GM12878 (cell line): ENCODE measurements at regions not wholly inside any gene's neighbourhood (a gene's known extent, or its start where the extent isn't known, plus 50 kb on each side); places are given as distances from the start of the nearest gene placed in this dataset.

ENCODE experiments used
- ATAC-seq: fragments of 200-7000 bp; cut with Tn5 transposase; 3 replicates; pipeline ENCODE4 v1.9.1; 2020; ENCODE audit warnings: mild to moderate bottlenecking, moderate library complexity
- BruUV-seq: library from RNA; stranded (reverse); fragments of 400-500 nt; replicated peaks from 2 replicates; lab custom pipeline; 2021; lab: Mats Ljungman, UMichigan
- CTCF ChIA-PET: fragments of 300-600 bp; sonication (Branson Sonifier 250); formaldehyde crosslinking; extraction: SDS; loops from one replicate; lab custom pipeline; 2021; ENCODE audit warnings: inconsistent platforms; lab: Yijun Ruan, JAX
- POLR2A ChIA-PET: fragments of 350-600 bp; formaldehyde crosslinking; extraction: SDS; loops from one replicate; lab custom pipeline; 2021; ENCODE audit warnings: inconsistent platforms; lab: Charles Lee
- RAD21 ChIA-PET: fragments of 300-600 bp; sonication (Branson Sonifier 250); formaldehyde crosslinking; loops from one replicate; lab custom pipeline; 2023; ENCODE audit warnings: antibody characterized with exemption; ENCODE audit not compliant: unreplicated experiment; lab: Charles Lee
- SMC1A ChIA-PET: fragments of 300-600 bp; sonication (Branson Sonifier 250); formaldehyde crosslinking; loops from one replicate; lab custom pipeline; 2023; ENCODE audit not compliant: unreplicated experiment, uncharacterized antibody; lab: Charles Lee
- DNase-seq: peaks from one replicate; pipeline ENCODE4 v3.0.0-alpha.2; 2011; ENCODE audit warnings: low read depth, low spot score
- FAIRE-seq: peaks from 3 replicates; lab custom pipeline; 2011; peaks lifted over from hg19 to GRCh38; lab: Jason Lieb, UNC
- H2AFZ ChIP-seq: 2 replicates; pipeline ENCODE4 v1.6.0; 2011; ENCODE audit warnings: low read depth, low read length, control low read depth; ENCODE audit not compliant: control insufficient read depth
- H3K27ac ChIP-seq: 2 replicates; pipeline ENCODE4 v1.5.1; 2011; ENCODE audit warnings: control low read depth; ENCODE audit not compliant: control insufficient read depth, insufficient read depth
- H3K27me3 ChIP-seq, 2 experiments: replicated peaks in 1 of 2; 2 replicates each; pipeline versions ENCODE4 v1.6.0 to v1.6.1; 2011; ENCODE audit warnings: low read length in 1 of 2; ENCODE audit not compliant: control insufficient read depth in 2 of 2, insufficient read depth in 2 of 2
- H3K36me3 ChIP-seq, 2 experiments: 2 replicates each; pipeline ENCODE4 v1.5.1; 2011; ENCODE audit warnings: low read length in 1 of 2; ENCODE audit not compliant: control insufficient read depth in 2 of 2, insufficient read depth in 2 of 2
- H3K4me1 ChIP-seq: 2 replicates; pipeline ENCODE4 v1.6.1; 2011; ENCODE audit warnings: mild to moderate bottlenecking, low read length, moderate library complexity, mixed read lengths; ENCODE audit not compliant: control insufficient read depth, insufficient read depth
- H3K4me2 ChIP-seq: 2 replicates; pipeline ENCODE4 v1.6.0; 2011; ENCODE audit warnings: control low read depth; ENCODE audit not compliant: control insufficient read depth, insufficient read depth
- H3K4me3 ChIP-seq: fragments of 200-600 bp; sonication (generic); 2 replicates; pipeline ENCODE4 v1.5.1; 2016
- H3K79me2 ChIP-seq: 2 replicates; pipeline ENCODE4 v1.6.0; 2011; ENCODE audit warnings: low read length; ENCODE audit not compliant: control insufficient read depth, insufficient read depth
- H3K9ac ChIP-seq: 2 replicates; pipeline ENCODE4 v1.8.0; 2011; ENCODE audit warnings: low read length, control low read depth, mixed read lengths; ENCODE audit not compliant: control insufficient read depth, insufficient read depth
- H3K9me3 ChIP-seq: replicated peaks from 3 replicates; pipeline ENCODE4 v1.5.1; 2011; ENCODE audit warnings: mild to moderate bottlenecking, low read length; ENCODE audit not compliant: control insufficient read depth, insufficient read depth
- H4K20me1 ChIP-seq: 2 replicates; pipeline ENCODE4 v1.6.0; 2011; ENCODE audit not compliant: control insufficient read depth, insufficient read depth
- NFIC ChIP-seq: IDR thresholded peaks from 2 replicates; pipeline ENCODE4 v1.6.1; 2012; ENCODE audit warnings: low read depth, mild to moderate bottlenecking, inconsistent platforms, low read length, moderate library complexity
- SUPT20H ChIP-seq: IDR thresholded peaks from 2 replicates; pipeline ENCODE4 v1.6.1; 2011; ENCODE audit warnings: low read depth, mild to moderate bottlenecking, low read length, moderate library complexity, borderline replicate concordance; ENCODE audit not compliant: control insufficient read depth
- WGBS: methylation state at CpG from one replicate; pipeline ENCODE4 v1.1.6; 2016; ENCODE audit warnings: low lambda C conversion rate; ENCODE audit not compliant: insufficient replicate concordance, insufficient coverage; ENCODE audit errors: missing lambda C conversion rate; 5-methylcytosine and 5-hydroxymethylcytosine counted together
- in situ Hi-C: fragments of 300-500 bp; cut with MboI; formaldehyde crosslinking; loops from 9 replicates; pipeline ENCODE4 v1.14.3; 2018; ENCODE audit warnings: mixed read lengths
- intact Hi-C: fragments of 100-400 bp; cut with micrococcal nuclease; formaldehyde crosslinking; loops from one replicate; pipeline ENCODE4 v1.14.2; 2022; ENCODE audit not compliant: unreplicated experiment
- TF ChIP-seq, protein P1 (sequence below): fragments of 450-650 bp; IDR thresholded peaks from 2 replicates; pipeline ENCODE4 v1.6.1; 2016; ENCODE audit warnings: mild to moderate bottlenecking, moderate library complexity, borderline replicate concordance
- TF ChIP-seq, protein P2 (sequence below): fragments of 450-650 bp; IDR thresholded peaks from 2 replicates; pipeline ENCODE4 v1.6.1; 2017; ENCODE audit warnings: mild to moderate bottlenecking, moderate library complexity

DNA sequence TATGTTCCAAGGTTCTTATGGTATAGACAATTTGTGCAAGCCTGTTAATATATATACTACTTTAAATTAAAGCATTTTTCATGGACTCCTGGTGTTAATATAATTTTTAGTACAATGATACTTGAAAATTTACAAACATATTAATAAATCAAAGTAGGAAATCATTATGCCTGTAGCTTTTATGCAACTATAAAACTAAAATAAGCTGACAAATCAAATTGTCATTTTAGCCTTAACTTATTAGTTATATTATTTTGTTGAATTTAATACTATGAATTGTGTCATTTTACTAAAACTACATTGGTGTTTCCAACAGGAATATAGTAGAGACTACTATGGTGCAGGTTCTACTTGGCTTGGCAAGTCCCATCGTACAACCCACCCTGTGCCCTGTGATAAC lies 96.0 kb downstream of the MED10 start:
- ChIA-PET SMC1A (interaction anchor here (0.6 to 1.8 kb wide), 7 partner anchors 9 to 332 kb away, joined by 3 to 6 read pairs (median 3); no protein-coding TSS in a partner anchor), POLR2A (no interaction called here), RAD21 (interaction anchor here (1.3 to 1.5 kb wide), 2 partner anchors 8 to 14 kb away, joined by 3 to 4 read pairs; no protein-coding TSS in a partner anchor), CTCF (interaction anchor here (0.6 to 2.3 kb wide), 4 partner anchors 8 to 177 kb away, joined by 3 to 10 read pairs (median 4); no protein-coding TSS in a partner anchor)
- Histone ChIP-seq H3K9ac (no peak overlapping the region), H3K79me2 (no peaks in the 10 kb centered on the region), H3K27ac (no peak overlapping the region), H3K4me2 (no peak overlapping the region), H3K9me3 (no peaks in the 10 kb centered on the region; the same call in 2 of the 3 replicates), H3K4me3 (no peak overlapping the region), H3K36me3 (no peaks in the 10 kb centered on the region), H2AFZ (no peak overlapping the region), H4K20me1 (no peaks in the 10 kb centered on the region), H3K27me3 (no peaks in the 10 kb centered on the region), H3K4me1 (no peaks in the 10 kb centered on the region)
- WGBS, result 0% methylated on average over 1 of the region's 1 CpG
- FAIRE-seq (no peak), ATAC-seq (no peak), DNase-seq (no peak)
- intact Hi-C loops (loop anchor here (10.0 kb wide), 1 partner anchor 788 kb away; no protein-coding TSS in a partner anchor), in situ Hi-C loops (no loop called here)
- no TSS peak for BruUV-seq
- no peak for TF ChIP-seq SUPT20H
- no peak for TF ChIP-seq NFIC
- TF ChIP-seq, protein P1, sequence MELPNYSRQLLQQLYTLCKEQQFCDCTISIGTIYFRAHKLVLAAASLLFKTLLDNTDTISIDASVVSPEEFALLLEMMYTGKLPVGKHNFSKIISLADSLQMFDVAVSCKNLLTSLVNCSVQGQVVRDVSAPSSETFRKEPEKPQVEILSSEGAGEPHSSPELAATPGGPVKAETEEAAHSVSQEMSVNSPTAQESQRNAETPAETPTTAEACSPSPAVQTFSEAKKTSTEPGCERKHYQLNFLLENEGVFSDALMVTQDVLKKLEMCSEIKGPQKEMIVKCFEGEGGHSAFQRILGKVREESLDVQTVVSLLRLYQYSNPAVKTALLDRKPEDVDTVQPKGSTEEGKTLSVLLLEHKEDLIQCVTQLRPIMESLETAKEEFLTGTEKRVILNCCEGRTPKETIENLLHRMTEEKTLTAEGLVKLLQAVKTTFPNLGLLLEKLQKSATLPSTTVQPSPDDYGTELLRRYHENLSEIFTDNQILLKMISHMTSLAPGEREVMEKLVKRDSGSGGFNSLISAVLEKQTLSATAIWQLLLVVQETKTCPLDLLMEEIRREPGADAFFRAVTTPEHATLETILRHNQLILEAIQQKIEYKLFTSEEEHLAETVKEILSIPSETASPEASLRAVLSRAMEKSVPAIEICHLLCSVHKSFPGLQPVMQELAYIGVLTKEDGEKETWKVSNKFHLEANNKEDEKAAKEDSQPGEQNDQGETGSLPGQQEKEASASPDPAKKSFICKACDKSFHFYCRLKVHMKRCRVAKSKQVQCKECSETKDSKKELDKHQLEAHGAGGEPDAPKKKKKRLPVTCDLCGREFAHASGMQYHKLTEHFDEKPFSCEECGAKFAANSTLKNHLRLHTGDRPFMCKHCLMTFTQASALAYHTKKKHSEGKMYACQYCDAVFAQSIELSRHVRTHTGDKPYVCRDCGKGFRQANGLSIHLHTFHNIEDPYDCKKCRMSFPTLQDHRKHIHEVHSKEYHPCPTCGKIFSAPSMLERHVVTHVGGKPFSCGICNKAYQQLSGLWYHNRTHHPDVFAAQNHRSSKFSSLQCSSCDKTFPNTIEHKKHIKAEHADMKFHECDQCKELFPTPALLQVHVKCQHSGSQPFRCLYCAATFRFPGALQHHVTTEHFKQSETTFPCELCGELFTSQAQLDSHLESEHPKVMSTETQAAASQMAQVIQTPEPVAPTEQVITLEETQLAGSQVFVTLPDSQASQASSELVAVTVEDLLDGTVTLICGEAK, result no peak
- TF ChIP-seq, protein P2, sequence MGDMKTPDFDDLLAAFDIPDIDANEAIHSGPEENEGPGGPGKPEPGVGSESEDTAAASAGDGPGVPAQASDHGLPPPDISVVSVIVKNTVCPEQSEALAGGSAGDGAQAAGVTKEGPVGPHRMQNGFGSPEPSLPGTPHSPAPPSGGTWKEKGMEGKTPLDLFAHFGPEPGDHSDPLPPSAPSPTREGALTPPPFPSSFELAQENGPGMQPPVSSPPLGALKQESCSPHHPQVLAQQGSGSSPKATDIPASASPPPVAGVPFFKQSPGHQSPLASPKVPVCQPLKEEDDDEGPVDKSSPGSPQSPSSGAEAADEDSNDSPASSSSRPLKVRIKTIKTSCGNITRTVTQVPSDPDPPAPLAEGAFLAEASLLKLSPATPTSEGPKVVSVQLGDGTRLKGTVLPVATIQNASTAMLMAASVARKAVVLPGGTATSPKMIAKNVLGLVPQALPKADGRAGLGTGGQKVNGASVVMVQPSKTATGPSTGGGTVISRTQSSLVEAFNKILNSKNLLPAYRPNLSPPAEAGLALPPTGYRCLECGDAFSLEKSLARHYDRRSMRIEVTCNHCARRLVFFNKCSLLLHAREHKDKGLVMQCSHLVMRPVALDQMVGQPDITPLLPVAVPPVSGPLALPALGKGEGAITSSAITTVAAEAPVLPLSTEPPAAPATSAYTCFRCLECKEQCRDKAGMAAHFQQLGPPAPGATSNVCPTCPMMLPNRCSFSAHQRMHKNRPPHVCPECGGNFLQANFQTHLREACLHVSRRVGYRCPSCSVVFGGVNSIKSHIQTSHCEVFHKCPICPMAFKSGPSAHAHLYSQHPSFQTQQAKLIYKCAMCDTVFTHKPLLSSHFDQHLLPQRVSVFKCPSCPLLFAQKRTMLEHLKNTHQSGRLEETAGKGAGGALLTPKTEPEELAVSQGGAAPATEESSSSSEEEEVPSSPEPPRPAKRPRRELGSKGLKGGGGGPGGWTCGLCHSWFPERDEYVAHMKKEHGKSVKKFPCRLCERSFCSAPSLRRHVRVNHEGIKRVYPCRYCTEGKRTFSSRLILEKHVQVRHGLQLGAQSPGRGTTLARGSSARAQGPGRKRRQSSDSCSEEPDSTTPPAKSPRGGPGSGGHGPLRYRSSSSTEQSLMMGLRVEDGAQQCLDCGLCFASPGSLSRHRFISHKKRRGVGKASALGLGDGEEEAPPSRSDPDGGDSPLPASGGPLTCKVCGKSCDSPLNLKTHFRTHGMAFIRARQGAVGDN, result no peak
